Activated CD4-positive, alpha-beta memory T cell treated with anti-CD3 and anti-CD28 coated beads for 36 hours (primary cell): ENCODE measurements at regions not wholly inside any gene's neighbourhood (a gene's known extent, or its start where the extent isn't known, plus 50 kb on each side); places are given as distances from the start of the nearest gene placed in this dataset.

Source experiments
- CTCF ChIA-PET: fragments of 350-600 bp; sonication (Branson Sonifier 250); formaldehyde crosslinking; loops from one replicate; lab custom pipeline; 2021; ENCODE audit warnings: antibody characterized with exemption, inconsistent platforms; lab: Charles Lee
- POLR2A ChIA-PET: fragments of 350-600 bp; sonication (Branson Sonifier 250); formaldehyde crosslinking; loops from one replicate; lab custom pipeline; 2021; ENCODE audit warnings: antibody characterized with exemption; lab: Charles Lee
- DNase-seq: peaks from one replicate; pipeline ENCODE4 v3.0.0-alpha.2; 2020
- H3K27ac Mint-ChIP-seq: one replicate; pipeline ENCODE4 v1.8.0; 2021; ENCODE audit warnings: mixed read lengths
- H3K27me3 Mint-ChIP-seq: one replicate; pipeline ENCODE4 v1.8.0; 2021; ENCODE audit warnings: mixed read lengths
- H3K36me3 Mint-ChIP-seq: one replicate; pipeline ENCODE4 v1.8.0; 2021; ENCODE audit warnings: mixed read lengths
- H3K4me1 Mint-ChIP-seq: one replicate; pipeline ENCODE4 v1.8.0; 2021; ENCODE audit warnings: low read depth, mixed read lengths
- H3K4me3 Mint-ChIP-seq: one replicate; pipeline ENCODE4 v1.8.0; 2021; ENCODE audit warnings: mild to moderate bottlenecking, mixed read lengths
- H3K9me3 Mint-ChIP-seq: one replicate; pipeline ENCODE4 v1.8.0; 2021; ENCODE audit warnings: mixed read lengths
- intact Hi-C: fragments of 100-400 bp; cut with micrococcal nuclease; formaldehyde crosslinking; loops from one replicate; pipeline ENCODE4 v1.15.1; 2023

- Mint-ChIP-seq H3K36me3 (no peaks in the 10 kb centered on the region), H3K27me3 (peaks cover 3% of the 10 kb centered on the region), H3K9me3 (no peaks in the 10 kb centered on the region), H3K4me3 (no peak overlapping the region), H3K4me1 (no peaks in the 10 kb centered on the region), H3K27ac (no peak overlapping the region)
- CTCF ChIA-PET = no interaction called here
- intact Hi-C loops = no loop called here
- POLR2A ChIA-PET = no interaction called here
- DNase-seq = no peak
Measured at GRCh38 chr1:61627365-61627764, 97.6 kb downstream of the TM2D1 start.

DNA sequence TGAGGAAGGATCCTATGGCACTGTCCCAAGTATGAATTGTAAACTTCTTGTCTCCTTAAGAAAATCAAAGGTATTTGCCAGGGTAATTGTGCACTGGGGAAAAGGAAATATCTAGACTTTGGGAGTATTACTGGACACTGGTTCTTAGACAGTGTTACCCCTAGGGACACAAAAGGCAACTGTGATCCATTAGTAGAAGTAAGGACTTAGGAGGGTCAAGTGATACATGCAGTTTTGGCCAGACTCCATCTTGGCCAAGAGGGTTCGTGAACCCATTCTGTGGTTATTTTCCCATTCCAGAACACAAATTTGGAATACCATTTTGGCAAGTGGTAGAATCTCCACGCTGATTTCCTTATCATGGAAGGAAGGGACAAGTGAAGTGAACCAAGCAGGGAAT is 98.1 kb downstream of the TM2D1 start:
- no peaks in the 10 kb centered on the region for H3K9me3 Mint-ChIP-seq
- H3K27ac Mint-ChIP-seq = no peak overlapping the region
- ChIA-PET POLR2A (no interaction called here), CTCF (no interaction called here)
- no peaks in the 10 kb centered on the region for H3K4me1 Mint-ChIP-seq
- no peak overlapping the region for H3K4me3 Mint-ChIP-seq
- no peaks in the 10 kb centered on the region for H3K36me3 Mint-ChIP-seq
- no peak for DNase-seq
- peaks cover 3% of the 10 kb centered on the region for H3K27me3 Mint-ChIP-seq
- intact Hi-C loops = no loop called here

GRCh38 chr1:61623852-61624251 is 101.1 kb downstream of the TM2D1 start:
- H3K27me3 Mint-ChIP-seq = no peaks in the 10 kb centered on the region
- no peaks in the 10 kb centered on the region for H3K36me3 Mint-ChIP-seq
- ChIA-PET POLR2A (no interaction called here), CTCF (no interaction called here)
- H3K27ac Mint-ChIP-seq = no peak overlapping the region
- intact Hi-C loops = no loop called here
- no peaks in the 10 kb centered on the region for H3K4me1 Mint-ChIP-seq
- no peak overlapping the region for H3K4me3 Mint-ChIP-seq
- no peaks in the 10 kb centered on the region for H3K9me3 Mint-ChIP-seq
- DNase-seq = no peak

DNA sequence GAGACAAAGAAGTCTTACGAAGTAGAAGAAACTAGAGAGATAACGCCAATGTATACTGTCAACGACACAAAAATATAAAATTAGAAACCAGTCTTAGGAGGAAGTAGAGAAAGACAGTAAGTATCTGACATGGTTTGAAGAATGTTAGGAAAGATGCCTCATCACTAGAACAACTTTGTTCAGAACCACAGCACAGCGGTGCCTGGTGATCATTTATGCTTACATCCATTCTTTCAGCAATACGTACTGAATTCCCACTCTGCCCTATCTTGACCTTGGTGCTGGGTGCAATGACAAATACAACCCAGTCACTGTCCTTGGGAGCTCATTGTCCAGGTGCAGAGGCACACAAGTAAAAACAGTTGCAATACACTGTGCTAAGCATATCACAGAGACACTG is 104.4 kb downstream of the TM2D1 start:
- no peaks in the 10 kb centered on the region for H3K36me3 Mint-ChIP-seq
- POLR2A ChIA-PET = no interaction called here
- no peak overlapping the region for H3K27ac Mint-ChIP-seq
- no peak for DNase-seq
- H3K27me3 Mint-ChIP-seq = no peaks in the 10 kb centered on the region
- intact Hi-C loops = no loop called here
- CTCF ChIA-PET = no interaction called here
- H3K4me3 Mint-ChIP-seq = no peak overlapping the region
- H3K4me1 Mint-ChIP-seq = no peaks in the 10 kb centered on the region
- H3K9me3 Mint-ChIP-seq = no peaks in the 10 kb centered on the region

DNA sequence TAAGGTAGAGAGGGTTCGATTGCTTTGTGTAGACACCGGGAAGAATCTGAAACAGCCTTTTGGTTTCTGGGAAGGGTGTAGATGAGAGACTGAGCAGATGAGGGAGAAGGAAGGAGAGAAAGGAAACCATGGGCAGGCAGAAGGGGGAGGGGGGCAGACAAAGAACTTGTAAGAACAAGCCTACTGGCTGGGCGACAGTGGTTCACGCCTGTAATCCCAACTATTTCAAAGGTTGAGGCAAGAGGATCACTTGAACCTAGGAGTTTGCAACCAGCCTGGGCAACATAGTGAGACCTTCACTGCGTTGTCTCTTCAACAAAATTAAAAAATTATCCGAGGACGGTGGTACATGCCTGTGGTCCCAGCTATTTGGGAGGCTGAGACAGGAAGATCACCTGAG is 106.2 kb downstream of the TM2D1 start:
- Mint-ChIP-seq H3K36me3 (no peaks in the 10 kb centered on the region), H3K27ac (no peak overlapping the region), H3K4me3 (no peak overlapping the region), H3K27me3 (no peaks in the 10 kb centered on the region), H3K4me1 (no peaks in the 10 kb centered on the region), H3K9me3 (no peaks in the 10 kb centered on the region)
- no peak for DNase-seq
- ChIA-PET CTCF (no interaction called here), POLR2A (no interaction called here)
- intact Hi-C loops = no loop called here

DNA sequence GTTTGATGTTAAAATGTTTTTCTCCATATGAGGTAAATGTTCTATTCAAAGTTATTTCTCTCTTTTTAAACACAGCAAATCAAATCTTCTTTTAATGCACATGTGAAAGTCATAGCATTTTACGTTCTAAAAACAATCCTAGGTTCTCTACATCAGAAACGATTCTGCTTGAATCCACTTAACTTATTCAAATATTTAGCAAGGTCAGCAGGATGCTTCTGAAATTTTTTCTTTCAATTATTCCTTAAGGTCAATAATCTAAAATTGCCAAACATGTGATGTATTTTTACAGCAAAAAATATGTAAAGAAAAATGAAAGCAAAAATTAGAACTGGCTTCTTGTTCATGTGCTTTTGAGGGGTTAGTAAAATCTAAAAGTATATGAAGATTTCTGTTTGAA is 106.7 kb downstream of the TM2D1 start:
- Mint-ChIP-seq H3K27me3 (no peaks in the 10 kb centered on the region), H3K4me1 (no peaks in the 10 kb centered on the region), H3K9me3 (no peaks in the 10 kb centered on the region), H3K27ac (no peak overlapping the region), H3K4me3 (no peak overlapping the region), H3K36me3 (no peaks in the 10 kb centered on the region)
- intact Hi-C loops = no loop called here
- ChIA-PET CTCF (no interaction called here), POLR2A (no interaction called here)
- no peak for DNase-seq

GRCh38 chr1:61616830-61617229 is 108.1 kb downstream of the TM2D1 start:
- no peaks in the 10 kb centered on the region for H3K4me1 Mint-ChIP-seq
- DNase-seq = no peak
- H3K9me3 Mint-ChIP-seq = no peaks in the 10 kb centered on the region
- ChIA-PET CTCF (no interaction called here), POLR2A (no interaction called here)
- H3K27me3 Mint-ChIP-seq = no peaks in the 10 kb centered on the region
- no peak overlapping the region for H3K27ac Mint-ChIP-seq
- no peak overlapping the region for H3K4me3 Mint-ChIP-seq
- intact Hi-C loops = no loop called here
- H3K36me3 Mint-ChIP-seq = no peaks in the 10 kb centered on the region

GRCh38 chr1:61612602-61613001 is 112.3 kb downstream of the TM2D1 start:
- no peaks in the 10 kb centered on the region for H3K36me3 Mint-ChIP-seq
- H3K4me3 Mint-ChIP-seq = no peak overlapping the region
- H3K4me1 Mint-ChIP-seq = no peaks in the 10 kb centered on the region
- DNase-seq = no peak
- CTCF ChIA-PET = no interaction called here
- H3K27ac Mint-ChIP-seq = no peak overlapping the region
- intact Hi-C loops = no loop called here
- H3K27me3 Mint-ChIP-seq = no peaks in the 10 kb centered on the region
- POLR2A ChIA-PET = no interaction called here
- no peaks in the 10 kb centered on the region for H3K9me3 Mint-ChIP-seq

DNA sequence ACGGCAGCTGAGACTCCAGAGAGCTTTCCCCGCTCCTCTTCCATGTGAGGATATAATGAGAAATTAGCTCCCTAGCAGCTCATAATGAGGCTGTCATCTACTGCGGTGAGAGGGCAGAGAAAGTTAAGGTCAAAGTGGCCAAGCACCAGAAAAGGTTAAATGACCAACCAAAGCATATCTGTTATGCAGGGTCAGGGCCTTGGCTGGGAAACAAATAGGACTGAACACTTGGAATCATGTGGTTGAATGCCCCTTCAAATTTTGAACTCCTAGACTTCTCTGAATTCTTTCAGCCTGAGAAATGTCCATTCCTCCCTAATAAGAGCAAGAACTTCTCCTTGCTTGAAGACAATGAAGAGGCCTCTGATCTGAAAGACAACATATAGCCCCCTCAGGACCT is 115.9 kb downstream of the TM2D1 start:
- Mint-ChIP-seq H3K36me3 (no peaks in the 10 kb centered on the region), H3K4me3 (no peak overlapping the region), H3K9me3 (no peaks in the 10 kb centered on the region), H3K27ac (no peak overlapping the region), H3K4me1 (no peaks in the 10 kb centered on the region), H3K27me3 (peaks cover 1% of the 10 kb centered on the region)
- DNase-seq = no peak
- POLR2A ChIA-PET = no interaction called here
- intact Hi-C loops = no loop called here
- CTCF ChIA-PET = interaction anchor here (1.3 kb wide), 1 partner anchor 20 kb away, joined by 4 read pairs; no protein-coding TSS in a partner anchor

GRCh38 chr1:61607448-61607847 is 117.5 kb downstream of the TM2D1 start:
- Mint-ChIP-seq H3K36me3 (no peaks in the 10 kb centered on the region), H3K27me3 (peaks cover 1% of the 10 kb centered on the region), H3K4me3 (no peak overlapping the region), H3K9me3 (no peaks in the 10 kb centered on the region), H3K27ac (no peak overlapping the region), H3K4me1 (no peaks in the 10 kb centered on the region)
- no peak for DNase-seq
- CTCF ChIA-PET = no interaction called here
- POLR2A ChIA-PET = no interaction called here
- intact Hi-C loops = no loop called here

- peaks cover 1% of the 10 kb centered on the region for H3K27me3 Mint-ChIP-seq
- ChIA-PET CTCF (no interaction called here), POLR2A (no interaction called here)
- intact Hi-C loops = no loop called here
- H3K4me1 Mint-ChIP-seq = no peaks in the 10 kb centered on the region
- no peak for DNase-seq
- H3K9me3 Mint-ChIP-seq = no peaks in the 10 kb centered on the region
- no peak overlapping the region for H3K4me3 Mint-ChIP-seq
- no peaks in the 10 kb centered on the region for H3K36me3 Mint-ChIP-seq
- no peak overlapping the region for H3K27ac Mint-ChIP-seq
Measured at GRCh38 chr1:61606448-61607312, 118.3 kb downstream of the TM2D1 start.

DNA sequence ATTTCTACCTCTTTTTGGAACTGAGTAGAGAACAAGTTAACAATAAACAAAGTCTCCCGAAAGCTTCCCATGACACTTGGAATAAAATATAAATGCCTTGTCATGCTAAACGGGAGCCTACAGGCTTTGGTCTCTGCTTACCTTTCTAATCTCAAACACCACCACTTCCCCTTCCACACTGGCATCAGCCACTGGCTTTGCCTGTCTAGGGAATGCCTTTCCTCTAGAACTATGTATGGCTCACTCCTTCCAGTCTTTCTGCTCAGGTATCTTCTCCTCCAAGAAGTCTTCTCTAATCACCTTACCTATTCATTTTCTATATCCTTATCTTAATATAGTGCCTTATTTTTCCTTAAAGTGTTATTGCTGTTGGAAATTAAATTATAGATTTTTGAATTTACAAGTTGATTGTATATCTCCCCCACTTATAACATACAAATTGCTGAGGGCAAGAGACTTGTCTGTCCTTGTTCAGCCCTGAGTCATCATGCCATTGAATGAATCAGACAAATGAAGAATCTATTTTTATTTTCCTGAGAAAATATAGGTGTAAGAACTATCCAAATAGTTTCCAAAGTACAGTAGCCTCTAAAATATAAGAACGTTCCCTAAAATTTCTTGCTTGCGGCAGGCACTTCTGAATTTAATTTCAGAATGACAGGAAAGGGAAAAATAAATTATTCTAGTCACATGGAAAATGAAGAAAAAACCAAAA is 119.2 kb downstream of the TM2D1 start:
- Mint-ChIP-seq H3K27ac (no peak overlapping the region), H3K4me1 (no peaks in the 10 kb centered on the region), H3K36me3 (no peaks in the 10 kb centered on the region), H3K4me3 (no peak overlapping the region), H3K27me3 (peaks cover 1% of the 10 kb centered on the region), H3K9me3 (no peaks in the 10 kb centered on the region)
- CTCF ChIA-PET = no interaction called here
- POLR2A ChIA-PET = interaction anchor here (0.5 kb wide), 1 partner anchor 238 kb away, joined by 3 read pairs; no protein-coding TSS in a partner anchor
- intact Hi-C loops = no loop called here
- DNase-seq = no peak

DNA sequence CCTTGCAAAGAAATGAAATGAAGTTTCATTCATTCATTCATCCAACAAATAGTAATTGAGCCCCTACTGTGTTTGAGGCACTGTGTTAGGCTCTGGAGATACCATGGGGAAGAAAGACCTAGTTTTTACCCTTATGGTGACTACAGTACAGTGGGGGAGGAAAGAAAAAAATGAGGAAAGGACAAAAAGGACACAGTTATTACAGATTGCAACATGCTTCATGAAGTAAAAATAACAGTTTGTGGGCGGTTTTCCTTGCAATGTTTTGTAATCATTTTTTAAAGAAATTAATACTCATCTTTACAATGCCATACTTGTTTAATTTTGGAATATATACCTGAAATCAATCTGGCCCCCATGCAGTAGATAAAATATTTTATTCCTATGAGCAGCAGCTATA is 120.3 kb downstream of the TM2D1 start:
- Mint-ChIP-seq H3K9me3 (no peaks in the 10 kb centered on the region), H3K4me3 (no peak overlapping the region), H3K27ac (no peak overlapping the region), H3K27me3 (peaks cover 3% of the 10 kb centered on the region), H3K4me1 (no peaks in the 10 kb centered on the region), H3K36me3 (no peaks in the 10 kb centered on the region)
- intact Hi-C loops = no loop called here
- DNase-seq = no peak
- CTCF ChIA-PET = no interaction called here
- POLR2A ChIA-PET = no interaction called here
